GM12891 (cell line): ENCODE measurements at regions not wholly inside any gene's neighbourhood (a gene's known extent, or its start where the extent isn't known, plus 50 kb on each side); places are given as distances from the start of the nearest gene placed in this dataset.

ENCODE experiments used
- DNase-seq: peaks from one replicate; pipeline ENCODE4 v3.0.0; 2011; ENCODE audit warnings: low spot score; ENCODE audit not compliant: insufficient read length
- FAIRE-seq: peaks from 2 replicates; lab custom pipeline; 2011; peaks lifted over from hg19 to GRCh38; lab: Jason Lieb, UNC
- PAX5 ChIP-seq: IDR thresholded peaks from 2 replicates; pipeline ENCODE4 v1.6.1; 2011; ENCODE audit warnings: low read length, moderate library complexity, mild to moderate bottlenecking; ENCODE audit not compliant: insufficient read depth, severe bottlenecking
- POLR2A ChIP-seq: IDR thresholded peaks from 2 replicates; pipeline ENCODE4 v1.6.1; 2011; ENCODE audit warnings: low read depth, low read length, control low read depth
- POLR2AphosphoS5 ChIP-seq: IDR thresholded peaks from 2 replicates; pipeline ENCODE4 v1.6.1; 2011; ENCODE audit warnings: low read depth, low read length, control low read depth
- POU2F2 ChIP-seq: IDR thresholded peaks from 2 replicates; pipeline ENCODE4 v1.6.1; 2011; ENCODE audit warnings: low read depth, mild to moderate bottlenecking, control low read depth, low read length, moderate library complexity
- SPI1 ChIP-seq: IDR thresholded peaks from 2 replicates; pipeline ENCODE4 v1.6.1; 2011; ENCODE audit warnings: low read depth, low read length, control low read depth
- TAF1 ChIP-seq: IDR thresholded peaks from 2 replicates; pipeline ENCODE4 v1.6.1; 2011; ENCODE audit warnings: low read depth, low read length, control low read depth

GRCh38 chr4:57291911-57292310 lies 181.7 kb upstream of the IGFBP7 start:
- DNase-seq (no peak), FAIRE-seq (no peak)
- TF ChIP-seq POLR2AphosphoS5 (no peak), SPI1 (no peak), TAF1 (no peak), POLR2A (no peak), PAX5 (no peak), POU2F2 (no peak)

- FAIRE-seq (no peak), DNase-seq (no peak)
- no peak for TF ChIP-seq SPI1
- no peak for TF ChIP-seq TAF1
- no peak for TF ChIP-seq POLR2A
- TF ChIP-seq POLR2AphosphoS5, result no peak
- TF ChIP-seq POU2F2, result no peak
- no peak for TF ChIP-seq PAX5
Observed at GRCh38 chr4:57287687-57288604, 177.8 kb upstream of the IGFBP7 start.

GRCh38 chr4:57282933-57283310 lies 172.7 kb upstream of the IGFBP7 start:
- DNase-seq (no peak), FAIRE-seq (no peak)
- TF ChIP-seq POU2F2, result no peak
- TF ChIP-seq POLR2AphosphoS5, result no peak
- TF ChIP-seq POLR2A, result no peak
- no peak for TF ChIP-seq PAX5
- no peak for TF ChIP-seq TAF1
- TF ChIP-seq SPI1, result no peak

- DNase-seq (no peak), FAIRE-seq (no peak)
- no peak for TF ChIP-seq POLR2A
Observed at GRCh38 chr4:57280481-57280880, 170.3 kb upstream of the IGFBP7 start.

- DNase-seq (no peak), FAIRE-seq (no peak)
- TF ChIP-seq SPI1 (no peak), TAF1 (no peak), POLR2A (no peak), POU2F2 (no peak), POLR2AphosphoS5 (no peak), PAX5 (no peak)
Observed at GRCh38 chr4:57278780-57279179, 168.6 kb upstream of the IGFBP7 start.

- TF ChIP-seq POLR2AphosphoS5 (no peak), TAF1 (no peak)
- DNase-seq (no peak), FAIRE-seq (no peak)
Observed at GRCh38 chr4:57274082-57274481, 163.9 kb upstream of the IGFBP7 start.

- FAIRE-seq (no peak), DNase-seq (no peak)
- TF ChIP-seq POLR2A (no peak), POU2F2 (no peak), SPI1 (no peak), POLR2AphosphoS5 (no peak), PAX5 (no peak), TAF1 (no peak)
Observed at GRCh38 chr4:57270346-57270745, 160.2 kb upstream of the IGFBP7 start.

GRCh38 chr4:57265831-57266582 lies 155.8 kb upstream of the IGFBP7 start:
- FAIRE-seq, result no peak
- no peak for TF ChIP-seq POU2F2
- no peak for TF ChIP-seq POLR2AphosphoS5
- no peak for TF ChIP-seq PAX5
- no peak for TF ChIP-seq POLR2A
- TF ChIP-seq SPI1, result no peak
- TF ChIP-seq TAF1, result no peak
- no peak for DNase-seq

- FAIRE-seq (no peak), DNase-seq (no peak)
- TF ChIP-seq SPI1, result no peak
- TF ChIP-seq TAF1, result no peak
- TF ChIP-seq POLR2A, result no peak
- TF ChIP-seq PAX5, result no peak
- TF ChIP-seq POU2F2, result no peak
- no peak for TF ChIP-seq POLR2AphosphoS5
Observed at GRCh38 chr4:57254754-57255153, 144.6 kb upstream of the IGFBP7 start.
